Breast epithelium (tissue), 3 donors: ENCODE measurements at regions not wholly inside any gene's neighbourhood (a gene's known extent, or its start where the extent isn't known, plus 50 kb on each side); places are given as distances from the start of the nearest gene placed in this dataset.

Experiments
- CTCF ChIP-seq, 3 donors: fragments of 450-650 bp; IDR thresholded peaks; one replicate each; pipeline ENCODE4 v1.5.1; 2016 to 2017; ENCODE audit warnings: antibody characterized with exemption in 3 of 3, mild to moderate bottlenecking in 3 of 3, moderate library complexity in 3 of 3
- POLR2AphosphoS5 ChIP-seq, 3 donors: sonication (generic); formaldehyde crosslinking; IDR thresholded peaks; one replicate each; pipeline ENCODE4 v1.6.1; 2017; ENCODE audit warnings: antibody characterized with exemption in 3 of 3

- TF ChIP-seq CTCF (IDR thresholded peaks at IDR 0.05) (no peak), POLR2AphosphoS5 (IDR thresholded peaks at IDR 0.05) (no peak)
Measured at GRCh38 chr10:65275296-65275695, 1650.5 kb upstream of the LRRTM3 start.
